Stomach (tissue), 8 donors: ENCODE measurements at regions not wholly inside any gene's neighbourhood (a gene's known extent, or its start where the extent isn't known, plus 50 kb on each side); places are given as distances from the start of the nearest gene placed in this dataset.
A peak's percentile ranks its signal among the peaks of the same experiment; 100 is the strongest.

ENCODE experiments used
- DNase-seq, 2 donors: peaks; one replicate each; pipeline versions ENCODE4 v3.0.0 to v3.0.0-alpha.2; 2013 to 2019
- H3K27ac ChIP-seq, 5 donors: fragments of 200-600 bp in 4 of 5; sonication (generic) in 4 of 5; one replicate each; pipeline ENCODE4 v1.5.1; 2013 to 2019; ENCODE audit warnings: mild to moderate bottlenecking in 1 of 5, moderate library complexity in 1 of 5
- H3K27me3 ChIP-seq, 3 donors: fragments of 200-600 bp; sonication (generic); one replicate each; pipeline ENCODE4 v1.5.1; 2017 to 2019; ENCODE audit warnings: mixed run types in 1 of 3
- H3K36me3 ChIP-seq, 4 donors: fragments of 200-600 bp; sonication (generic); 1 replicate in 3 of 4; 2 replicates in 1 of 4; pipeline ENCODE4 v1.5.1; 2016 to 2019
- H3K4me1 ChIP-seq, 4 donors: fragments of 200-600 bp; sonication (generic); one replicate each; pipeline ENCODE4 v1.5.1; 2016 to 2019
- H3K4me3 ChIP-seq, 4 donors: fragments of 200-600 bp; sonication (generic) in 3 of 4; one replicate each; pipeline ENCODE4 v1.5.1; 2016 to 2019; ENCODE audit warnings: mild to moderate bottlenecking in 1 of 4
- H3K9me3 ChIP-seq, 4 donors: fragments of 200-600 bp; sonication (generic); one replicate each; pipeline ENCODE4 v1.5.1; 2016 to 2019
- CTCF ChIP-seq, 7 experiments: fragments of 450-650 bp in 4 of 7; fragments of 200-600 bp in 3 of 7; sonication (generic) in 3 of 7; IDR thresholded peaks; one replicate each; pipeline ENCODE4 v1.5.1; 2016 to 2019; ENCODE audit warnings: antibody characterized with exemption in 7 of 7, control low read depth in 2 of 7, mild to moderate bottlenecking in 1 of 7
- EP300 ChIP-seq: sonication (generic); formaldehyde crosslinking; IDR thresholded peaks from one replicate; pipeline ENCODE4 v1.6.1; 2017; ENCODE audit warnings: antibody characterized with exemption
- POLR2A ChIP-seq, 4 donors: fragments of 450-650 bp; IDR thresholded peaks; one replicate each; pipeline ENCODE4 v1.6.1; 2016; ENCODE audit warnings: antibody characterized with exemption in 4 of 4, control low read depth in 2 of 4, mild to moderate bottlenecking in 1 of 4, moderate library complexity in 1 of 4
- POLR2AphosphoS5 ChIP-seq, 3 donors: sonication (generic); formaldehyde crosslinking; IDR thresholded peaks; one replicate each; pipeline ENCODE4 v1.6.1; 2016; ENCODE audit warnings: antibody characterized with exemption in 3 of 3
- WGBS, 5 donors: extraction: QIAGEN DNeasy Blood & Tissue Kit in 3 of 5; methylation state at CpG; one replicate each; pipeline versions ENCODE4 v1.1.5 to v1.1.7; 2013 to 2018; 5-methylcytosine and 5-hydroxymethylcytosine counted together
- intact Hi-C: fragments of 100-400 bp; cut with DNase I; formaldehyde crosslinking; loops from one replicate; pipeline ENCODE4 v1.15.1; 2023; ENCODE audit warnings: low total_unique reads
- donor health status: healthy with polysubstance abuse.
- donor health status: Bipolar disorder and iron deficiency.
- donor health status: healthy.

GRCh38 chr12:116389990-116390389, 112.5 kb upstream of the MED13L start:
- no peak overlapping the region for H3K4me3 ChIP-seq
- peaks cover 0 to 5% (median 2%) of the 10 kb centered on the region in 4 donors for H3K9me3 ChIP-seq
- intact Hi-C loops = no loop called here
- no peaks in the 10 kb centered on the region for H3K27me3 ChIP-seq
- H3K36me3 ChIP-seq = no peaks in the 10 kb centered on the region
- H3K27ac ChIP-seq = peak overlapping the region in 3 of 5 donors; percentile 27 to 65 (median 35)
- DNase-seq = peak in 1 of 2 donors; percentile 43
- TF ChIP-seq EP300 = no peak
- TF ChIP-seq POLR2AphosphoS5 (IDR thresholded peaks at IDR 0.05) = peak in 1 of 3 donors; percentile 71
- no peak for TF ChIP-seq POLR2A (IDR thresholded peaks at IDR 0.05)
- TF ChIP-seq CTCF (IDR thresholded peaks at IDR 0.05) = no peak
- peaks cover 0 to 31% (median 15%) of the 10 kb centered on the region in 4 donors for H3K4me1 ChIP-seq
- 13 to 42% (median 39%) methylated on average over 5 of the region's 5 CpGs for WGBS, 5 donors

- peak in 1 of 2 donors; percentile 31 for DNase-seq
These were observed 113.2 kb upstream of the MED13L start for GRCh38 chr12:116390401-116391335.

GRCh38 chr12:116391501-116391900, 114.0 kb upstream of the MED13L start:
- TF ChIP-seq POLR2A (IDR thresholded peaks at IDR 0.05) (no peak), CTCF (IDR thresholded peaks at IDR 0.05) (no peak), EP300 (no peak), POLR2AphosphoS5 (IDR thresholded peaks at IDR 0.05) (no peak)
- Histone ChIP-seq H3K27me3 (no peaks in the 10 kb centered on the region), H3K9me3 (peaks cover 0 to 5% (median 2%) of the 10 kb centered on the region in 4 donors), H3K4me3 (no peak overlapping the region), H3K27ac (peak overlapping the region in 2 of 5 donors; percentile 13 to 49), H3K4me1 (peaks cover 0 to 27% (median 15%) of the 10 kb centered on the region in 4 donors), H3K36me3 (no peaks in the 10 kb centered on the region)
- no peak for DNase-seq
- 81 to 88% (median 85%) methylated on average over 3 of the region's 3 CpGs for WGBS, 5 donors
- intact Hi-C loops = no loop called here

More at GRCh38 chr12:116390401-116391335, 113.2 kb upstream of the MED13L start:
- no peak overlapping the region for H3K4me3 ChIP-seq
- H3K4me1 ChIP-seq = peaks cover 0 to 27% (median 15%) of the 10 kb centered on the region in 4 donors
- no peaks in the 10 kb centered on the region for H3K36me3 ChIP-seq
- WGBS, 5 donors = 60 to 81% (median 74%) methylated on average over 6 of the region's 6 CpGs
- H3K27ac ChIP-seq = peak overlapping the region in 1 of 5 donors; percentile 13
- no peak for TF ChIP-seq CTCF (IDR thresholded peaks at IDR 0.05)
- no peak for TF ChIP-seq EP300
- no peak for TF ChIP-seq POLR2A (IDR thresholded peaks at IDR 0.05)
- no peaks in the 10 kb centered on the region for H3K27me3 ChIP-seq
- H3K9me3 ChIP-seq = peaks cover 0 to 5% (median 2%) of the 10 kb centered on the region in 4 donors
- intact Hi-C loops = no loop called here

- Histone ChIP-seq H3K4me3 (no peak overlapping the region), H3K9me3 (peaks cover 0 to 5% (median 2%) of the 10 kb centered on the region in 4 donors), H3K27ac (peak overlapping the region in 2 of 5 donors; percentile 13 to 49), H3K36me3 (no peaks in the 10 kb centered on the region), H3K4me1 (peaks cover 0 to 27% (median 13%) of the 10 kb centered on the region in 4 donors), H3K27me3 (no peaks in the 10 kb centered on the region)
- 56 to 73% (median 67%) methylated on average over 6 of the region's 6 CpGs for WGBS, 5 donors
- intact Hi-C loops = no loop called here
- DNase-seq = no peak
- TF ChIP-seq POLR2A (IDR thresholded peaks at IDR 0.05) (no peak), POLR2AphosphoS5 (IDR thresholded peaks at IDR 0.05) (no peak), EP300 (no peak), CTCF (IDR thresholded peaks at IDR 0.05) (no peak)
These were observed 114.6 kb upstream of the MED13L start for GRCh38 chr12:116392061-116392460.
